ENCODE measurements at regions not wholly inside any gene's neighbourhood (a gene's known extent, or its start where the extent isn't known, plus 50 kb on each side); places are given as distances from the start of the nearest gene placed in this dataset.
"Not testable (repeated sequence)": the region's sequence is repeated elsewhere in the genome, so short reads cannot be mapped to it uniquely, and the experiment has no call there.

- no peak for DNase-seq (ENCODE audit: low spot score)
These were observed 71.2 kb upstream of the PELI2 start for GRCh38 chr14:56046996-56047395.

- DNase-seq (ENCODE audit: low spot score), result no peak
These were observed 68.7 kb upstream of the PELI2 start for GRCh38 chr14:56049536-56049935.

GRCh38 chr14:56055511-56055910 lies 62.7 kb upstream of the PELI2 start:
- DNase-seq (ENCODE audit: low spot score), result no peak

- DNase-seq (ENCODE audit: low spot score), result no peak
These were observed 62.2 kb upstream of the PELI2 start for GRCh38 chr14:56056031-56056430.

GRCh38 chr14:56057071-56057741 lies 61.0 kb upstream of the PELI2 start:
- no peak for DNase-seq (ENCODE audit: low spot score)

GRCh38 chr14:56057767-56058166 lies 60.4 kb upstream of the PELI2 start:
- no peak for DNase-seq (ENCODE audit: low spot score)

- no peak for DNase-seq (ENCODE audit: low spot score)
These were observed 59.2 kb upstream of the PELI2 start for GRCh38 chr14:56059054-56059453.

- no peak for DNase-seq (ENCODE audit: low spot score)
These were observed 57.2 kb upstream of the PELI2 start for GRCh38 chr14:56061051-56061450.

GRCh38 chr14:56063131-56063530 lies 55.1 kb upstream of the PELI2 start:
- DNase-seq (ENCODE audit: low spot score), result no peak

- no peak for DNase-seq (ENCODE audit: low spot score)
These were observed 53.7 kb upstream of the PELI2 start for GRCh38 chr14:56064513-56064912.

- DNase-seq (ENCODE audit: low spot score), result not testable (repeated sequence)
These were observed 53.0 kb upstream of the PELI2 start for GRCh38 chr14:56065199-56065598.

- DNase-seq (ENCODE audit: low spot score), result no peak
These were observed 52.5 kb upstream of the PELI2 start for GRCh38 chr14:56065621-56066290.
